Neutrophil (primary cell): ENCODE measurements at regions not wholly inside any gene's neighbourhood (a gene's known extent, or its start where the extent isn't known, plus 50 kb on each side); places are given as distances from the start of the nearest gene placed in this dataset.

Experiments used
- H3K27ac ChIP-seq: fragments of 200-600 bp; sonication (generic); 2 replicates; pipeline ENCODE4 v1.5.1; 2016; ENCODE audit warnings: mild to moderate bottlenecking, moderate library complexity
- H3K27me3 ChIP-seq: fragments of 200-600 bp; sonication (generic); 2 replicates; pipeline ENCODE4 v1.6.0; 2016; ENCODE audit warnings: mild to moderate bottlenecking
- H3K36me3 ChIP-seq: fragments of 200-600 bp; sonication (generic); 2 replicates; pipeline ENCODE4 v1.5.1; 2017
- H3K4me1 ChIP-seq, 2 experiments: fragments of 200-600 bp in 1 of 2; sonication (generic) in 1 of 2; 1 replicate in 1 of 2; 2 replicates in 1 of 2; pipeline versions ENCODE4 v1.5.1 to v1.6.1; 2013 to 2016; ENCODE audit warnings: low read depth in 1 of 2, low read length in 1 of 2, mild to moderate bottlenecking in 1 of 2, moderate library complexity in 1 of 2; ENCODE audit not compliant: control insufficient read depth in 1 of 2, insufficient read depth in 1 of 2
- H3K4me3 ChIP-seq, 2 experiments: fragments of 200-600 bp in 1 of 2; sonication (generic) in 1 of 2; 1 replicate in 1 of 2; 2 replicates in 1 of 2; pipeline ENCODE4 v1.5.1; 2013 to 2016; ENCODE audit warnings: low read depth in 1 of 2, low read length in 1 of 2, mild to moderate bottlenecking in 1 of 2, moderate library complexity in 1 of 2
- H3K9me3 ChIP-seq: fragments of 200-600 bp; sonication (generic); 2 replicates; pipeline ENCODE4 v1.5.1; 2016
- CTCF ChIP-seq: fragments of 200-600 bp; sonication (generic); IDR thresholded peaks from 2 replicates; pipeline ENCODE4 v1.5.1; 2016; ENCODE audit warnings: antibody characterized with exemption

DNA sequence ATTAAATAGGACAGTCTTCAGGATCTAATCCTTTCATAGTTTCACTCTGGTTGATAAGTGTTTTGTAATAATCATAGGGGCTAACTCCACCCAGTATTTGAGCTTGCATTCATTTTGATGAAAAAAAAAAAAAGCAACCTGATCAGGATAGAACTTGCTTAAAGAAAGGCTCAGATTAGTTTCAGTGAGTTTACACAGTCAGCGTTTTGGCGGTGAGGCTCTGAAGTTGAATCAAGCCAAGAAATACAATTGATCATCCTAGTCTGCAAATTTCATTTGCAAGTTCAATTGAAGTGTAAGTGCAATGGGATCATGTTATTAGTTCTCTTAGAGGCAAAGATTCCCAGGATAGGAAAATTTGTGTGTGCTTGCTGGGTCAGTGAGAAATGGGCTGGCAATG, 159.7 kb upstream of the ELL2 start:
- Histone ChIP-seq H3K27me3 (no peaks in the 10 kb centered on the region), H3K27ac (no peak overlapping the region), H3K4me1 (no peaks in the 10 kb centered on the region), H3K36me3 (no peaks in the 10 kb centered on the region), H3K9me3 (no peaks in the 10 kb centered on the region), H3K4me3 (no peak overlapping the region)
- TF ChIP-seq CTCF: no peak

DNA sequence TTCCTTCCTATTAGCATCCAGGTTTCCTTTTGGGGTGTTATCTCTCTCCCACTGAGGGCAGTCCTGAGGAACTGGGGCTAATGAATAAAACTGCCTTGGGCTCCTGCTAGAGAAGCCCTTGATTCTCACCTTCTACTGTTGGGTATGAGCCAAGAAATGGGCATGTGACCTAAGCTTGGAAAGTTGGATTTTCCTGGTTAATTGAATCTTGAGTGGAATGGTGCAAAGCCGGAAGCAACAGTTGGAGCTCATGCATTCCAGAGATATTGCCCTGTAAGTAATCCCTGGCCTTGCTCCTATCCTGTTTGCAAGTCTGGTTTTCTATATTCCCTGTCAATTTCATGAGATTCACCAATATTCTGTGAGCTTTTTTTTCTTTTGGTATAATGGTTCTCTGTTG, 158.5 kb upstream of the ELL2 start:
- no peaks in the 10 kb centered on the region for H3K36me3 ChIP-seq
- H3K27me3 ChIP-seq: no peaks in the 10 kb centered on the region
- H3K9me3 ChIP-seq: no peaks in the 10 kb centered on the region
- H3K27ac ChIP-seq: no peak overlapping the region
- H3K4me3 ChIP-seq: no peak overlapping the region
- TF ChIP-seq CTCF: no peak
- no peaks in the 10 kb centered on the region for H3K4me1 ChIP-seq

DNA sequence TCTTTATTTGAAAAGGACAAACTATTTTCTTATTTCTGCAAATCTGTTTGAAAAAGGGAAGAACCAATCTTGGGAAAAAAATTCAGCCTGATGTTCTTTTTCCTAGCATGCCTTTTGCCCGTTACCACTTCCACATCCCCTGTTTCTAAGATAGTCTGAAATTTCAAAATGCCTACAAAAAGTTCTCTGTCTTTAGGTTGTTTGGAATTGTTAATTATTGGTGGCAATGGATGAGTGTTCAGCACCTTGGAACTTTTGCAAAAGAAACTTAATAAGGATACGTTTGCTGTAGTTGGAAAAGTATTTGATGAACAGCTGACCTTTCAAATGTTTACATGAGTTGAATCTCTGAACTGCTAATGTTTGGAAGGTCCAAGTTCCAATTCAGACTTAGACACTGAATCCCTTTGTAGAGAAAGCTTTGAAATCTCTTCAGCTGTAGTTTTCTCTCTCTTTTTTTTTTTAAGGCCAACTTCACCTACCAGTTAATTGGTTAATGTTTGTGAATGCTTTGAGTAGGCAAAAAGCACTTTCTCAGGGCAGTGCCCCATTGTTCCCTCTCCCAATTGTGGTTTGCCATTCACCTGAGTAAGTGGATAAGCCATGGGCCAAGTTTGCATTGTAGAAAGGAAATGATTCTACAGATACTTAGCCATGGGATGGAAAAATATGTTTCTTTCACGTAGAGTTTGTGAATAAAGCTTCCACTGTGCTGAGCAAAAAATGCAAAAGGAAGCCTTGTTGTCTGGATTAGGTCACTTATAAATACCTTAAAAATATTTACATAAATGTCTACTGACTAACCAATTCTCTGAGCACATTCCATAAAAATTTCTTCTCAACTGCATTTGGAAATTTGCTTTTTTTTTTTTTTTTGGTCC, 156.4 kb upstream of the ELL2 start:
- H3K27me3 ChIP-seq: no peaks in the 10 kb centered on the region
- no peak overlapping the region for H3K4me3 ChIP-seq
- no peak overlapping the region for H3K27ac ChIP-seq
- H3K4me1 ChIP-seq: no peaks in the 10 kb centered on the region
- H3K9me3 ChIP-seq: no peaks in the 10 kb centered on the region
- no peaks in the 10 kb centered on the region for H3K36me3 ChIP-seq
- TF ChIP-seq CTCF: no peak

- H3K27ac ChIP-seq: no peak overlapping the region
- no peaks in the 10 kb centered on the region for H3K4me1 ChIP-seq
- H3K27me3 ChIP-seq: no peaks in the 10 kb centered on the region
- H3K9me3 ChIP-seq: no peaks in the 10 kb centered on the region
- H3K36me3 ChIP-seq: no peaks in the 10 kb centered on the region
- no peak overlapping the region for H3K4me3 ChIP-seq
- no peak for TF ChIP-seq CTCF
Observed at GRCh38 chr5:96115147-96115807, 153.6 kb upstream of the ELL2 start.

GRCh38 chr5:96114736-96115135, 153.1 kb upstream of the ELL2 start:
- H3K9me3 ChIP-seq: no peaks in the 10 kb centered on the region
- no peaks in the 10 kb centered on the region for H3K36me3 ChIP-seq
- no peak for TF ChIP-seq CTCF
- no peak overlapping the region for H3K4me3 ChIP-seq
- no peak overlapping the region for H3K27ac ChIP-seq
- H3K27me3 ChIP-seq: no peaks in the 10 kb centered on the region
- H3K4me1 ChIP-seq: no peaks in the 10 kb centered on the region
